IPS-NIHi7 (cell line): ENCODE measurements at regions not wholly inside any gene's neighbourhood (a gene's known extent, or its start where the extent isn't known, plus 50 kb on each side); places are given as distances from the start of the nearest gene placed in this dataset.

Experiments
- DNase-seq: peaks from one replicate; pipeline ENCODE4 v3.0.0; 2012; ENCODE audit warnings: mixed read lengths; ENCODE audit errors: extremely low spot score

GRCh38 chr3:3560591-3561311, 238.5 kb upstream of the LRRN1 start:
- no peak for DNase-seq

GRCh38 chr3:3559786-3560185, 239.4 kb upstream of the LRRN1 start:
- DNase-seq = no peak

GRCh38 chr3:3556078-3556477, 243.2 kb upstream of the LRRN1 start:
- DNase-seq = no peak

GRCh38 chr3:3553236-3553635, 246.0 kb upstream of the LRRN1 start:
- DNase-seq = no peak

- no peak for DNase-seq
These were observed 246.5 kb upstream of the LRRN1 start for GRCh38 chr3:3552761-3553160.

- no peak for DNase-seq
These were observed 247.2 kb upstream of the LRRN1 start for GRCh38 chr3:3551981-3552380.

- no peak for DNase-seq
These were observed 253.9 kb upstream of the LRRN1 start for GRCh38 chr3:3545360-3545759.

GRCh38 chr3:3538451-3538850, 260.8 kb upstream of the LRRN1 start:
- DNase-seq = no peak

- no peak for DNase-seq
These were observed 266.7 kb upstream of the LRRN1 start for GRCh38 chr3:3532508-3532907.

GRCh38 chr3:3531476-3531875, 267.8 kb upstream of the LRRN1 start:
- no peak for DNase-seq

- no peak for DNase-seq
These were observed 280.0 kb upstream of the LRRN1 start for GRCh38 chr3:3519266-3519665.

- DNase-seq = no peak
These were observed 282.2 kb upstream of the LRRN1 start for GRCh38 chr3:3516996-3517395.

GRCh38 chr3:3516384-3516783, 282.8 kb upstream of the LRRN1 start:
- no peak for DNase-seq

- DNase-seq = no peak
These were observed 289.6 kb upstream of the LRRN1 start for GRCh38 chr3:3509665-3510064.

- DNase-seq = no peak
These were observed 294.5 kb upstream of the LRRN1 start for GRCh38 chr3:3504686-3505085.

- DNase-seq = no peak
These were observed 295.8 kb upstream of the LRRN1 start for GRCh38 chr3:3503411-3503810.

- DNase-seq = no peak
These were observed 299.2 kb upstream of the LRRN1 start for GRCh38 chr3:3499987-3500386.

- no peak for DNase-seq
These were observed 300.1 kb upstream of the LRRN1 start for GRCh38 chr3:3499012-3499562.

- no peak for DNase-seq
These were observed 303.6 kb upstream of the LRRN1 start for GRCh38 chr3:3495611-3496010.

- DNase-seq = no peak
These were observed 297.2 kb upstream of the CRBN start for GRCh38 chr3:3476669-3477068.

- DNase-seq = no peak
These were observed 289.1 kb upstream of the CRBN start for GRCh38 chr3:3468596-3468995.

- DNase-seq = no peak
These were observed 284.6 kb upstream of the CRBN start for GRCh38 chr3:3464131-3464530.

- no peak for DNase-seq
These were observed 281.8 kb upstream of the CRBN start for GRCh38 chr3:3461317-3461716.

- no peak for DNase-seq
These were observed 269.0 kb upstream of the CRBN start for GRCh38 chr3:3448468-3448867.
